GM21576 (cell line): ENCODE measurements at regions not wholly inside any gene's neighbourhood (a gene's known extent, or its start where the extent isn't known, plus 50 kb on each side); places are given as distances from the start of the nearest gene placed in this dataset.

Source experiments
- ATAC-seq: cut with Tn5 transposase; IDR thresholded peaks from one replicate; pipeline ENCODE4 v1.9.1; 2021; ENCODE audit warnings: mild to moderate bottlenecking, moderate library complexity; ENCODE audit not compliant: unreplicated experiment

DNA sequence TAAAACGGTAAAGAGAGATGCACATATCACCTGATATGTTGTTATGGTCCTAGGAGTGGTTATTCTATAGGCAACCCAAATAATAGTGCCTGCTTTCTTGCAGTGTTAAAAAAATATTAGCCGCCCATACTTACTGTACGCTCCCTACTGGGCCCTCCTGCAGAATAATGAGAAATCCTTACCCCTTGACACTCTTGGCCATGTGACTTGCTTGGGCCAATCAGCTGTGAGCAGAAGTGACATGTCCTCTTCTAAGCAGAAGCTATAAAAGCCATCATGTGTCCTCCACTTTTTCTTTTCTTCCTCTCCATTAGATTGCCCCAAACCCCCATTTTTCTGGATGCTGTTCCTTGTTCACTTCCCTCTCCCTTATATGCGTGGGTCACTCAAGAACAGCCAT, 90.5 kb upstream of the SPRED2 start:
- no peak for ATAC-seq

DNA sequence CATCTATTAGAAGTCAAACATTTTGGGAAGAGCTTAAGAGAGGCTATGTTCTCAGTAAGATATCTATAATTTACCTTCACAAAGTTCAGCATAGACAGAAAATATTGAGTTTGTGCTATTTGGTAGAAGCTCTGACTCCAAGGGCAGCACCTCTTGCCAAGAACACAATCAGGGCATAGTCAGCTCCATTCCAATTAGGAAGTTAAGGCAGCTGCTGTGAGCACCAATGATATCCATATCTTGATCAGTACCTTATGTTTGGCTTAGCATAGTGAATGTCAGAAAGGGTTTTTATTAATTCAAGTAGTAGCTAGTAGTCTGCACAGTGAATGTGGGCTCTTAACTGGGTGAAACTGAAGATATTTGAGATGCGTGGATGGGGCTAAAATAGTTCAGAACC, 86.4 kb upstream of the SPRED2 start:
- no peak for ATAC-seq

DNA sequence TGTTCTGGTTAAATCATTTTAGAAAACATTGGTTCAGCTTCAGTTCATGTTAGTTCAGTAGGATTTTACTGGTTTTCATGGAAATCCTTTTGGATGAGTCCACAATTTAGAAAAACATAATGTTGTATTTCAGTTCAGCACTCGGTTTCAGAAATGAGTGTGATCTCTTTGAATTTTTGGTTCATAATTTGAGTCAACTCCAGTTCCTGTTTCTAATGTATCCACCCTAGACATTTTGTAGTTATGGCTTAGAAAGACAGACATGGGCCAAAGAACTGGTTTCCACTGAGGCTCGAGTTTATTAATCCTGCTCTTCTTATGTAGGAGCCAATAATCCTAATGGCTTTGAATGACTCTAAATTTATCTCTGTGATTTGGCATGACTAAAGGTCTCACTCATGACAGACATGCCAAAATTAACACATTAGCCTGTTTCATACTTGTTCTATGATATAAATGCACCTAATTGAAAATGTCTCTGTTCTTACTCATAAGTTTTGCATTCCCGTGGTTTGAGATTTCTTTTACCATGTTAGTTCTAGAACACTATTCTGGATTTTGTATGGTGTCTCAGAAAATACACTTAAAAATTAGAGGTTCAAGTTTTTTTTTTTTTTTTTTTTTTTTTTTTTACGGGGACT, 82.3 kb upstream of the SPRED2 start:
- no peak for ATAC-seq

DNA sequence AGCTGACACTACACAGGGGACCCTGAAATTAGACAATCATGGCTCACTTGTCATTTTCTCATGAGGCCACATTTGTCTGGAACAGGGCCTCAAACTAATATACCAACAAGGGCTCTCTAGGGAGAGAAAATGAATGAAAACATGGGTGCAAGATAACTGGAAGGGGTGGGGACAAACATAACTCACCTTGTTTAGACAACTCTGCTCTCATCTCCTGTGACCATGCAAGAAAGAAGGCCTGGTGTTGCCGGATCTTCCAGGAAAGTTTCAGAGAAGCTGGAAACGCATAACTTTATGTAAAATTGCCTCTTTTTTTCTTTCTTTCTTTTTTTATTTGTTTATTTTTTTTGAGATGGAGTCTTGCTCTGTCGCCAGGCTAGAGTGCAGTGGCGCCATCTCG, 80.4 kb upstream of the SPRED2 start:
- no peak for ATAC-seq

DNA sequence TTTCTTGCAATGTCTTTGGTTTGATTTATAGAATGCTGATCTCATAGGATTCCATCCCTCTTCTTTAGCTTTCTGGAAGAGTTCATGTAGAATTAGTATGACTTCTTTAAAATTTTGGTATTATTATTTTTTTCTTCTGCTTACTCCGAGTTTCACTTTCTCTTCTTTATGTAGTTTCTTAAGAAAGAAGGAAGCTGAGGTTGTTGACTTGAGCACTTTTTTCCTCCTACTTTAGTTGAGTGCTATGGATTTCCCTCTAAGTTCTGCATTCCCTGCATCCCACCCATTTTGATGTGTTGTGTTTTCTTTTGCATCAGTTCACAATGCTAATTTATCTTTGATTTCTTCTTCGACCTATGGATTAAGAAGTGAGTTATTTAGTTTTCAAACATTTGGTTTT, 78.9 kb upstream of the SPRED2 start:
- no peak for ATAC-seq

DNA sequence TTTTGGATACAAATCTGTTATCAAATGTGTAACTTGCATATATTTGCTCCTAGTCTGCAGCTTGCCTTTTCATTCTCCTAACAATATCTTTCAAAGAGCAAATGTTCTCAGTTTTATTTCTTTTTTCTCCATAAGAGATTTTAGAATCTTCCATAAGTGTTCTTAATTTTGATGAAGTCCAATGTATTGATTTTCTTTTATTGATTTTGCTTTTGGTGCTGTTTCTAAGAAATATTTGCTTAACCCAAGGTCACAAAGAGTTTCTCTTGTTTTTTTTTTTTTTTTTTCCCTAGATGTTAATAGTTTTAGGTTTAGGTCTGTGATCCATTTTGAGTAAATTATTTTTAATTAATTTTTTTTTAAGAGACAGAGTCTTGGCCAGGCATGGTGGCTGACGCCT, 75.8 kb upstream of the SPRED2 start:
- no peak for ATAC-seq

DNA sequence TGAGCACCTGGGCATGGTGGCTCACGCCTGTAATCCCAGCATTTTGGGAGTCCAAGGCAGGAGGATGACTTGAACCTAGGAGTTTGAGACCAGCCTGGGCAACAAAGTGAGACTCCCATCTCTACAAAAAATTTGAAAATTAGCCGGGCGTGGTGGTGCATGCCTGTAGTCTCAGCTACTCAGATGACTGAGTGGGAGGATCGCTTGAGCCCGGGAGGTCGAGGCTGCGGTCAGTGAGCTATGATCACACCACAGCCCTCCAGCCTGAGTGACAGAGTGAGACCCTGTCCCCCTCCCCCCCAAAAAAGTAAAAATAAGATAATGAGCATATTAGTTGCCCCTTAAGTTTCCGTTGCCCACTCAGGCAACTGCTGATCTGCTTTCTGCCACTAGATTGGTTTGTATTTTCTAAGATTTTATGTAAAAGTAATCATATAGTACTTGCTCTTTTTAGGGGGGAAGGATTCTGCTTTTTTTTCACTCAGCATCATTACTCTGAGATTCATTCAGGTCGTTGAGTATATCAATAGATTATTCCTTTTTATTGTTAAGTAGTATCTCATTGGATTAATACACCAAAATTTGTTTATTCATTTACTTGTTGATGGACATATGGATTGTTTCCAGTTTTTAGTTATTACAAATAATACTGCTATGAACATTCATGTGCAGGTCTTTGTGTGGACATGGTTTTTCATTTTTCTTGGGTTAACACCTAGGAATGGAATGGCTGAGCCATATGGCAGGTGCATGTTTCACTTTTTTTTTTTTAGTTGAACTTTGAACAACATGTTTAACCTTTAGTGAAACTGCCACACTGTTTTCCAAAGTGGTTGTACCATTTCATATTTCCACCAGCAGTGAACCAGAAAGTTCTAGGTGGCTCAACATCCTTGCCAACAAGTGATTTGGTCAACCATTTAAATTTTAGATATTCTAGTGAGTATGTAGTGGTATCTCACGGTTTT, 75.0 kb upstream of the SPRED2 start:
- no peak for ATAC-seq

DNA sequence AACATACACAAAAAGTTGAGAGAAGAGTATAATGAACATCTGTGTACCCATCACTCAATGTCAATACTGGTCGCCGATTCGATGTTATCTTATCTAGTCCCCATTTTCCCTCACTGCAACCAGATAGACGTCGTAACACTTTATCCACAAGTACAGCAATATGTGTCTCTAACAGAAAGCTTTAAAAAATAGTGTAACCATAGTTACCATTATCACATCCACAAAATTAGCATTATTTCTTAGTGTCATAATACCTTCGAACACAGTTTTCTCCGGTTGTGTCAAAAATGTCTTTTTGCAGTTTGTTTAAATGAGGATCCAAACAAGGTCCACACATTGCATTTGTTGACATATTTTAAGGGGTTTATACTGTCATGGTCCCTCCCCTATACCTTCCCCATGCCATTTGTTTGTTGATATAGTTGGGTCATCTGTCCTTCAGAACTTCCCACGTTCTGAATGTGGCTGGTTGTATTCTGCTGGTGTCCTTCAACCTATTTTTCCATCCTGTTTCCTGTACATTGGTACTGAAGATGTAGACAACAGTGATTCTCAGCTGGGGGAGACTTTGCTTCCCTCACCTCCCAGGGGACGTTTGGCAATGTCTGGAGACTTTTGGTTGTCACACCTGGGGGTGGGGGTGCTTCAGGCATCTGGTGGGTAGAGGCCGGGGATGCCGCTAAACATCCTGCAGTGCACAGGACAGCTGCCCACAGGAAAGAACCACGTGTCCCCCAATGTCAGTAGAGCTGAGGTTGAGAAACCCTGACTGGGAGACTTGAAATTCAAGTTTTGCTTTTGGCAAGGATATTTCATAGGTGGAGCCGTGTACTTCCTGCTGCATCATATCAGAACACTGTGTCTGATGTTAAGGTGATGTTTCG, 72.7 kb upstream of the SPRED2 start:
- ATAC-seq = no peak

DNA sequence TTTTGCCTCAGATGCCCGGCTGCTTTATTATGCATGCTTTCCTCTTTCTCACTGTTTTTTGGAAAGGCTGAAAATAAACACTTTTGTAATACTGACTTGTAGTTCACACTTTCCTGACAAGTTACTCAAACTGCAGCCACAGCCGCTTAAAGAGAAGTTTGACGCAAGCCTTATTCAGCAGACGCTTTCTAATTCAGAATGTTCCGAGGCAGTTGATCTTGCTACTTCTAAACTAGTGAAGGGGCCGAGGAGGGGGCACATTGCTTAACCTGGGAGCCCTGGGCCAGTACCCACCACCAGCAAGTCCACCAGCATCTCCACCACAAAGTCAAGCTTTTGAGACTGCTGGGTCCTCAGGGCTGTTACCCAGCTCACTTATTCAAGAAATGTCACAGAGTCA, 71.8 kb upstream of the SPRED2 start:
- no peak for ATAC-seq

DNA sequence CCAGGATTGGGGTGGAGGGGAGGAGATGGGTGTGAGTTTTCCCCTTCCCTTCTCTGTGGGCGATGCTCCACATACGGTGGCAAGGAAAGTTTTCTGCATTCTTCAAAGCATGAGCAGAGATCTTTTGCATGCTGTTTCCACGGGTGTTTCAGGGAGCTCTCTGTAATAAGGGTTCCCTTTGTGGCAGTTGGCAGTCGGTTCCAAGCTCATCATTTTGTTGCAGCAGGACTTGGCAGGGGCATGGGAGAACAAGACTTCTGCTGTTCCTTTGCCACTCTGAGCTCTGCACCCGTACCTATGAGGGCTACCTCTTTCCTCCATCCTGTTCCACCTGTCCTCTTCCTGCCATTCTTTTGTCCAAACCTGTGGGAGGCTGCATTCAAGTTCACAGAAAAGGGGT, 71.3 kb upstream of the SPRED2 start:
- no peak for ATAC-seq

DNA sequence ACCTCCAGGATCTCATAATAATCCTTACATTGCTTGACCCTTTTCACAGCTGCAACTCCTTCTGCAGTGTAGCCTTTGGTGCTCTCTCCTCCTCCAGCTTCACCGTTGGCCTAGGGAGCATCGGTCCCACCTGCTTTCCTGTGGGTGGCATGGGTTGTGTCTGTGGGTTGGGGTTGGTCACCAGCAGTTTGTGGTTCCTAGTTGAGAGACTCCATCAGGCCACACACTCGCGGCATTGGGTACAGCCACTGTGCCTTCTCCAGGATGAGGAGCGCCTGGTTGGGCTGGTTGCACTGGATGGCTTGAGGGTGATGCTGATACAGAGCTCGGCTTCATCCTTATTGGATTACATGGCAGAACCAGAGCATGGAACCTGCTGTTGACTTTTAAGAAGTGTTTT, 69.4 kb upstream of the SPRED2 start:
- no peak for ATAC-seq

DNA sequence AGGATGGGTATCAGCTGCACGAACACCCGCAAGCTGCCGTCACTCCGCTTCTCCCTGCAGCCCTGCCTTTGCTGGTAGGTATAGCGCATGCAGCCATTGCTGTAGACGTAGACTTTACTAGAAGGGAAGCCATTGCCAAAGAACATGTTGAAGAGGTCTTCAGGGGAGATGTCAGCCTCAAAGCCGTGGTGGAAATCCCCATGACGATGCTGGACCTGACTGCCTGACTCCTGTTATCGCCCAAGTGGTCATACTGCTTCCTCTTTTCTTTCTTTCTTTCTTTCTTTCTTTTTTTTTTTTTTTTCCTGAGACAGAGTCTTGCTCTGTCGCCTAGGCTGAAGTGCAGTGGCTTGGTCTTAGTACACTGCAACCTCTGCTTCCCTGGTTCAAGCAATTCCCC, 68.7 kb upstream of the SPRED2 start:
- no peak for ATAC-seq

DNA sequence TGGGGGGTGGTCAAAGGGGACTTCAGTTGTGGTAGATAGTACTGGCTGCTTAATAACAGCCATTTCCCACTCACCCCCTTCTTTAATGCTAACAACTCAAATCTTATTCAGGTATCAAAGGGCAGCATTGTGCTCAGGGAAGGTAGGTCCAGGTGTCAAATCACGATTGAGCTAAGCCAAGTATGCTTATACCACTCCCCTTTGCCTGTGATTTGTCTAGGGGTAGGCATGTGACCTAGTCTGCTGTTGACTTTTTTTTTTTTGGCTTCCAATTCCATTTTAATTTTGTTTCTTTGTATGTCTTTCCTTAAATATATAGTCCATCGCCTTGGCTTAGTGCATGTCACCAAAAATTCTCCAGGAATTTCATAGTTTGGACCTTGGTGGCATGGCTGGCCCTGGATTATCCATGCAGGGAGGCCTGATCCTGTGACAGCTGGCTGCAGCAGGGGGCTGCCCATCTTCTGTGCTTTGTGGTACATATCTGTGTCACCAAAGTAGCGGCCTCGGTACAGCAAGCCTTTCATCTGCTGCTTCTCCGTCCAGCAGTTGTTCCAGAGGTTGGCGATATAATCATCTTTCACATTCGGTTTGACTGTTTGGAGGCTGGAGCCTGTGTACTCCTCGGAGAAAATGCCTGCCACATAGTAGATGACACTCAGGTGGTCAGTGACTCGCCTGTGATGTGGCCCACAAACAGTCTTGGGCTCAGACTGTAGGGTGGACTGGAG, 68.1 kb upstream of the SPRED2 start:
- ATAC-seq = no peak

DNA sequence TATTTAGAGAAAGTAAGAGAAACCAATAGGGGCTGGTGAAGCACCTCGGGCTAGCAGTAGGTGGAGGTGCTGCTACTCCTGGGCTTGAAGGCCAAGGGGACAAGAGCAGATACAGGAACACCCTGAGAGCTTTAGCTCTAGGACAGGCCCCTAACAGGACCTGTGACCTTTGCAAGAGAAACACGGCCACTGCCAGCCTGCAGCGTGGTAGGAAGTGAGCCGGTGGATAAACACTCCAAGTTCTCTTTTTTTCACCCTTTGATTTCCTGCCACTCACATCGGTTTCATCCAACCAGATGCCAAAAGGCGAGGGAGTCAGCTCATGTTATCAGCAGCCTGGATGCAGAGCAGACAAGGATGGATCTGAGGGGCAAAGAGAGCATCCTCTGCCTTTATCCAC, 66.8 kb upstream of the SPRED2 start:
- ATAC-seq = no peak

DNA sequence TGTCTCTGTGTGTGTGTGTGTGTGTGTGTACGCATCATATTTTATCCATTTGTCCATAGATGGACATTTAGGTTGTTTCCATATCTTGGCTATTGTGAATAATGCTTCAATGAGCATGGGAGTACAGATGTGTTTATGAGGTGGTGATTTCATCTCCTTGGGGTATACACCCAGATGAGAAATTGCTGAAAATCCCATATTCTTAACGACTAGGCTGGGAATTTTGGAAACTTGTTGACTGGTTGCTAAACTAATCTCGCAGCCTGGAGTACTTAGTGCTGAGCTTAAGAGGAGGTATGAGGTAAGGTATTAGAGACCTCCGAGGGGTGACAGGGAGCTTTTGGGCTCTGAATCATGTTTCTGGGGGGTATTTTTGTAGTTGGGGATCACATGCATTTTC, 66.0 kb upstream of the SPRED2 start:
- ATAC-seq = no peak

DNA sequence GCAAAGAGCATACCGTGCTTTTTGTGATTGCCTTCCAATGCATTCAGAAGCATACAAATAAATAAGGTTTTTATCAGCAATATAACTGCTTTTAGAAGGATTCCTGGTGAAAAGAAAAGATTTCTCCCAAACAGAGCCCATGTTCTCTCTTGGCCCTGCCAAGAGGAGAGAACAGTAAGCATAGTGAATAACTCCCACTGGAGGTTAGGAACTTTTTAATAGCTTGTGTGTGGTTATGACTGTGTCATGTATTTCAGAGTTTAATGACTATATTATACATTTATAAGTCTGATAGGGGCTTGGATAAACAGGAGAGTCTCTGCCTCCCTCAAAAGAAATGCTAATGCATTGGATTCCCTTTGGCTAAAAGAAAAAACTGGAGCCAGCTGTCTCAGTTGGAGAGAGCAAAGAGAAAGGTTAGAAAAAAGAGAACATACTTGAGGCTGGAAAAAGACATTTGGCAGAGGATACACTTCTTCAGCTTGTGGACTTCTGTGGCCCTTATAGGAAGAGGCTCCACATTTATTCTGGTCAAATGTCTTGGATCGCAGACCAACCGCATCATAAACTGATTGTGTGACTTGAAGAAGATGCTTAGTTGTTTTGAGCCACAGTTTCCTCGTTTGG, 63.0 kb upstream of the SPRED2 start:
- no peak for ATAC-seq

DNA sequence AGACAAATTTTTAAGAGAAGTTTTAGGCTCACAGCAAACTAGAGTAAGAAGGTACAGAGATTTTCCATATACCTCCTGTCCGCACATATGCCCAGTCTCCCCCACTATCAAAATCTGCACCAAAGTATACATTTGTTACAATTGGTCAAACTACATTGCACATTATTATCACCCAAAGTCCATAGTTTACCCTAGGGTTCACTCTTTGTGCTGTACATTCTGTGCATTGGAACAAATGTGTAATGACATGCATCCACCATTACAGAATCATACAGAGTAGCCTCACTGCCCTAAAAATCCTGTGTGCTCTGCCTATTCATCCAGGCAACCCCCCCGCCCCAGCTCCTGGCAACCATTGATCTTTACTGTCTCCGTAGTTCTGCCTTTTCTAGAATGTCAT, 61.7 kb upstream of the SPRED2 start:
- ATAC-seq = no peak

DNA sequence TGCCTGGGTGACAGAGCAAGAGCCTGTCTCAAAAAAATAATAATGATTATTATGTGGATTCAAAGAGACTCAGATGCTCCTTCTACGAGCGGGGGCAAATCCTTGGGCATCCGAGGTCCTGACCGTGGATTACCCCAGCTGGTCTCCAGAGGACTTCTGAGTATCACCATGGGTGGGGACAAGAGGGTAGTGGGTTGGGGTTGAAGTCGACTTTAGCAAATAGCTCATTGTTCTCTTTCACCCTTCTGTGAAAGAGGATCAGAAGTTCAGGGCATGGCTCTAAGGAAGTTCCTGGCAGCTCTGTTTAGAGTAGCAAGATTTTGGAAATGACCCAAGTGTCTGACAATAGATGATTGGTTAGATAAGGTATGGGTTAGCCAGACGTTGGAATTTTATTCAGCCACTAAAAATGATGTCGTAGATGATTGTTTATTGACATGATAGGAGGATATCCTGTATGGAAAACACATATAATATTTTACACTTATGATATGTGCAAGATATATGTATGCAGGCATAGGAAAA, 59.0 kb upstream of the SPRED2 start:
- no peak for ATAC-seq

DNA sequence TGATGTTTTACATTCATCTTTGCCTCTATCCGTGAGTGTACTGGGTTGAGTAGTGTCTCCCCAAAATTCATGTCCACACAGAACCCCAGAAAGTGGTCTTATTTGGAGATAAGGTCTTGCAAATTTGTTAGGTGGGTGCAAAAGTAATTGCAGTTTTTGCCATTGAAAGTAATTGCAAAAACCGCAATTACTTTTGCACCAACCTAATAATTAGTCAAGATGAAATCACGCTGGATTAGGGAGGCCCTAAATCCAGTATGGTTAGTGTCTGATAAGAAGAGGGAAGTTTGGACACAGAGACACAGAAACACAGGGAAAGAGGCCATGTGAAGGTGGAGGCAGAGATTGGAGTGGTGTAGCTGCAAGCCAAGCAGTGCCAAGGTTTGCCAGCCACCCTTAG, 57.8 kb upstream of the SPRED2 start:
- no peak for ATAC-seq

DNA sequence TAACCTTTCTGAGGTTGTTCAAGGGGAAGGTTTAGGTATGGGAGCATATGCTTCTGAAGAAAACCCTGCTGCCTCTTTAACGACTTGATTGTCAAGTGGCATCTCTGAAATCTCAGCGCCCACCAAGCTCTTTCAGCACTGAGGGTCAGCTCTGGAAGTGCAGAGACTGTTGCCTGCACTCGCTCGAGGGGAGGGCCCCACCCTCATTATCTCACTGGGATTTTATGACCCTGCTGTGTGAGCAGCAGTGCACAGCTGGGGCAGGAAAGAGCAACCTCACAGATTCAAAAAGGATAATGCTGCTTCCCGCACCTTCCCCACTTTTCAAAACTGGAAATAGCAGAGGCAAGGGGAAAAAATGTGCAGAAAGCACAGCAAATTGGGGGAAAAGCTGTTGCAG, 56.9 kb upstream of the SPRED2 start:
- ATAC-seq = no peak
